Middle frontal gyrus (tissue), 1 donor: ENCODE measurements at regions not wholly inside any gene's neighbourhood (a gene's known extent, or its start where the extent isn't known, plus 50 kb on each side); places are given as distances from the start of the nearest gene placed in this dataset.

Experiments used
- DNase-seq: peaks from one replicate; pipeline ENCODE4 v3.0.0-alpha.2; 2015; ENCODE audit warnings: low spot score; ENCODE audit errors: extremely low spot score

GRCh38 chr16:25340973-25341372 lies 83.3 kb upstream of the ZKSCAN2 start:
- no peak for DNase-seq

- DNase-seq: no peak
These were observed 60.2 kb upstream of the ZKSCAN2 start for GRCh38 chr16:25317732-25318316.

DNA sequence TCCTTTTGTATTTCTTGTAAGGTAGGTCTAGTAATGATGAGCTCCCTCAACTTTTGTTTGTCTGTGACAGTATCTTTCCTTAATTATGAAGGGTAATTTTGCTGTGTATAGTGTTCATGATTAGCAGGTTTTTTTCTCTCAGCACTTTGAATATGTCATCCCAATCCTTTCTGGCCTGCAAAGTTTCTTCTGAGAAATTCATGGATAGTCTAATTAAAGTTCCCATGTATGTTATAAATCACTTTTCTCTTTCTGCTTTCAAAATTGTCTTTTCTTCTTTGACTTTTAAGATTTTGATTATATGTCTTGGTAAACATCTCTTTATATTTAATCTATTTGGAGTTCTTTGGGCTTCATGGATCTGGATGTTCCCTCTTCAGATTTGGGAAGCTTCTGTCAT lies 54.3 kb upstream of the ZKSCAN2 start:
- DNase-seq: no peak

GRCh38 chr16:25311039-25311438 lies 53.4 kb upstream of the ZKSCAN2 start:
- DNase-seq: no peak
